ENCODE measurements at regions not wholly inside any gene's neighbourhood (a gene's known extent, or its start where the extent isn't known, plus 50 kb on each side); places are given as distances from the start of the nearest gene placed in this dataset.

DNA sequence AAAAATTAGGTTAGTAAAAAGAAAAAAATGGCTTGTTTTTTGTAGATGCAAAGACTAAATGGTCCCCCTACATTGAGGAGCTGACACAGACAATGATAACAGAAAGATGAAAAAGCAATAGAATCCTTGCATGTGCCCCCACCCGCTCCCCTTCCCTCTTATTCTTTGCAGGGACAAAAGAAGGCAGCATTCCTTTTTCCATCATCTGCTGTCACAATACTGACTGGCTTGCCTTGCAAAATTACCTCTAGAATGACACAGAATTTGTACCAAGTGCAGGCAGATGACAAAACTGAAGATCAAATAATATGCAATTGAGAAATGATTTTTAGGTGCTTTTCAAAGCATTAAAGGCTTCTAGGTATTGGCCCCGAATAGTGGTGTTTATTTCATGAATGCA lies 153.1 kb upstream of the AGA start:
- ATAC-seq (replicated peaks) (no peak), DNase-seq (no peak)
- H3K4me3 Mint-ChIP-seq = no peak overlapping the region
- H3K4me1 Mint-ChIP-seq (ENCODE audit: low read depth in 2 of 2) = no peaks in the 10 kb centered on the region
- peaks cover 6 to 9% of the 10 kb centered on the region in 2 donors for H3K27me3 Mint-ChIP-seq
- H3K36me3 Mint-ChIP-seq (ENCODE audit: insufficient read depth) = no peaks in the 10 kb centered on the region
- H3K9me3 Mint-ChIP-seq = peaks cover 0 to 2% of the 10 kb centered on the region in 2 donors
- no peak overlapping the region for H3K27ac Mint-ChIP-seq

DNA sequence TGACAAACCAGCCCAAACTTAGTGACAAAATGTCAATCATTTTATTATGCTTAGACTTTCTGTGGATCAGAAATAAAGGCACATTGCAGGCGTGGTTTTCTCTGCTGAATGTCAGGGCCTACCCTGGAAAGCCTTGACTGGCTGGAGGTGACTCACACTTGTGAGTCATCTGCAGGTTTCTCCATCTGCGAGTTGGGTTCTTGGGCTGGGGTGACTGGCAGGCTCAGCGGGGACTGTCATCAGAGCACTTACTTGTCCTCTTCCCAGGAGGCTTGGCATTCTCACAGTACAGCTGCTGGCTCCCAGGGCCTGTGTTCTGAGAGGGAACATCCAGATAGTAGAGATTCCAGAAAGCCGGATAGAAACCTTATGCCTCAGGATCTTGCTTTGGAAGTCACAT lies 153.8 kb upstream of the AGA start:
- no peak overlapping the region for H3K4me3 Mint-ChIP-seq
- H3K27ac Mint-ChIP-seq = no peak overlapping the region
- H3K4me1 Mint-ChIP-seq (ENCODE audit: low read depth in 2 of 2) = no peaks in the 10 kb centered on the region
- H3K36me3 Mint-ChIP-seq (ENCODE audit: insufficient read depth) = no peaks in the 10 kb centered on the region
- peaks cover 0 to 2% of the 10 kb centered on the region in 2 donors for H3K9me3 Mint-ChIP-seq
- peaks cover 6 to 8% of the 10 kb centered on the region in 2 donors for H3K27me3 Mint-ChIP-seq
- ATAC-seq (replicated peaks) = no peak
- no peak for DNase-seq

DNA sequence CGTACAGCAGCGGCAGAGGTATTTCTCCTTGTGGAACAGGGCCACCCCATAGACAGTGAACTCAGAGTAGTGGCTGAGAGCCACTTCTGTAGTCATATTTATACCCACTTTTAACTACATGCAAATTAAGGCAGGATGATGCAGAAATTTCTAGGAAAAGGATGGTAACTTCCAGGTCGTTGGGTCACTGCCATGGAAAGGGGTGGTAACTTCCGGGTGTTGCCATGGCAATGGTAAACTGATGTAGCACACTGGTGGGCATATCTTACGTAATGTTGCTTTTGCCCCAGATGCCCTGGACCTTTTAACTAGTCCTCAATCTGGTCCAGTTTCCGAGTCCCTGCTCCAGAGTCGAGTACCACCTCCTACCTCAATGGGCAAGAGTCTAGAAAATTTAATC lies 154.8 kb upstream of the AGA start:
- H3K4me1 Mint-ChIP-seq (ENCODE audit: low read depth in 2 of 2) = no peaks in the 10 kb centered on the region
- H3K27ac Mint-ChIP-seq = no peak overlapping the region
- no peaks in the 10 kb centered on the region for H3K36me3 Mint-ChIP-seq (ENCODE audit: insufficient read depth)
- H3K4me3 Mint-ChIP-seq = no peak overlapping the region
- ATAC-seq (replicated peaks) (no peak), DNase-seq (no peak)
- peaks cover 0 to 2% of the 10 kb centered on the region in 2 donors for H3K9me3 Mint-ChIP-seq
- no peaks in the 10 kb centered on the region for H3K27me3 Mint-ChIP-seq

DNA sequence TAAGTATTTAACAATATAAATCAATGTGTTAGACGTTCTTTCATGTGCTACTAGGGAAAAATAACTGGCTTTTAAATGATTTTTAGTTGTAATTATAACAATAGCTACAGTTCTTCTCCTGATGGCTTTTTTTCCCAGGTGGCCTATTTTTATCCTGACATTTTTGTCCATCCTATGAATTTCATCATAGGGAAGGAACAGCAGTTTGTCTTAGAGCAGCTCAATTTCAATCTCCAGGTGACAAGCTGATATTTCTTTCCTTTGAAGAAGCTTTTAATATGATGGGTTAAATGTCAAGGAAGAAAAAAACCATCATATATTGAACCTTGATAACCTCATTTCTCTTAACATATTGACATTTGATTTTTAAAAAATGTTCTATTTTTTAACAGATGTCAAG lies 163.0 kb upstream of the AGA start:
- Mint-ChIP-seq H3K27me3 (no peaks in the 10 kb centered on the region), H3K4me3 (no peak overlapping the region), H3K4me1 (ENCODE audit: low read depth in 2 of 2) (no peaks in the 10 kb centered on the region), H3K36me3 (ENCODE audit: insufficient read depth) (no peaks in the 10 kb centered on the region), H3K9me3 (no peaks in the 10 kb centered on the region), H3K27ac (no peak overlapping the region)
- ATAC-seq (replicated peaks) (no peak), DNase-seq (no peak)

DNA sequence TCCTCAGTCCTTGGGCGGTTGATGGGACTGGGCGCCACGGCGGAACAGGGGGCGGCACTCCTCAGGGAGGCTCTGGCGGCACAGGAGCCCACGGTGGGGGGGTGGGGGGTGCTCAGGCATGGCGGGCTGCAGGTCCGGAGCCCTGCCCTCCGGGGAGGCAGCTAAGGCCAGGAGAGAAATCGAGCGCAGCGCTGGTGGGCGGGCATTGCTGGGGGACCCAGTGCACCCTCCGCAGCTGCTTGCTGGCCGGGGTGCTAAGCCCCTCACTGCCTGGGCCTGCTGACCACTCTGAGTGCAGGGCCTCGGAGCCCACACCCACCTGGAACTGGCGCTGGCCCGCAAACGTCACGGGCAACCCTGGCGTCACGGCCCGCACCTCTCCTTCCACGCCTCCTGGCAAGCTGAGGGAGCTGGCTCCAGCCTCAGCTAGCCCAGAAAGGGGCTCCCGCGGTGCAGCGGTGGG lies 164.9 kb upstream of the AGA start:
- Mint-ChIP-seq H3K27ac (no peak overlapping the region), H3K4me1 (ENCODE audit: low read depth in 2 of 2) (no peaks in the 10 kb centered on the region), H3K9me3 (no peaks in the 10 kb centered on the region), H3K36me3 (ENCODE audit: insufficient read depth) (no peaks in the 10 kb centered on the region), H3K27me3 (no peaks in the 10 kb centered on the region), H3K4me3 (no peak overlapping the region)
- ATAC-seq (replicated peaks) (no peak), DNase-seq (no peak)

DNA sequence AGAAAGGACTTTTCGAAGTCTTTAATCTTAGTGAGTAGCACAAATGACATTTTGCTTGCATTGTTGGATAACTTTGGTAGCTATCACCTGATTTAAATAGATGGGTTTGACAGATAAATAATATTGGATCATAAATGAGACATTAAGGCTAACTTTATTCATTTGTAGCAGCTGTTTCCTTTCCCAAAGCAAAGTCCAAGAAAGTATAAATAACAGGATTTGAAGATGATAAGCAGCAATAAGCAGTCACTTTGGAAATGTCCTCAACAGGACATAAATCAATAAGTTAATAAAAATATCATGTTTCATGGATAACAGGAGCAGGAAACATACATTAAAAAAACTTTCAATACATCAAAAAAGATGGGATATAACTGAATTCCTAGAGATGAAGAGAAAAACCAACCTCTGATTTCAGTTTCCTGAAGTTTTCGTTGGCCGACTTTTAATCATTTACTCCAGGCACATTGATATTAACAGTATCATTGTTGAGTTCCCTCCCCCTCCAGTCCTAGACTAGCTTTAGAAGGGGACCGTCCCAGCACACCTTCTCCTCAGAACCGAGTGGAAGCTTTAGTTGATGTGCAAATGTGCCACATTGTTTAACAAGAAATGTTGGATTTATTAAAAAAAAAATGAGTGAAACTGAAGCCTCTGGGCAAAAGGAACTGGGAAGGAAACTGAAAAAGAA lies 169.9 kb upstream of the AGA start:
- Mint-ChIP-seq H3K4me1 (ENCODE audit: low read depth in 2 of 2) (no peaks in the 10 kb centered on the region), H3K36me3 (ENCODE audit: insufficient read depth) (no peaks in the 10 kb centered on the region), H3K9me3 (no peaks in the 10 kb centered on the region), H3K27me3 (peaks cover 0 to 8% of the 10 kb centered on the region in 2 donors), H3K4me3 (no peak overlapping the region), H3K27ac (no peak overlapping the region)
- ATAC-seq (replicated peaks) (no peak), DNase-seq (no peak)

DNA sequence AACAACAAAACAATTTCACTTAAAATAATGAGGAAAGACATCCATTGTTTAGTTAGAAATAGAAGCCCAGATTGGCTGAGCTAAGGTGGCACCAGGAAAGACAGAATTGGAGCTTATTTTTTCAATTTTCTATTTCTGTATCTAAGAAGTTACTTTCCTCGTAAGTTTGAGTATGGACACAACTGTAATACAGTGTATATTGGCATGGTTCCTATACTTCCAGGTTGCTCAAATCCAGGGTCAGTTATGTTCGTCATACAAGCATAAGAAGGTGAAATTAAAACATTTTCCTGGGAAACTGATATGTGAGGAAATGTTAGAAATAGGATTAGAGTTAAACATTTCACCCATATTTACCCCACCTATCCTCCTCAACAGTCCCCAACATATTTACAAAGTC lies 170.4 kb upstream of the AGA start:
- DNase-seq (no peak), ATAC-seq (replicated peaks) (no peak)
- no peaks in the 10 kb centered on the region for H3K4me1 Mint-ChIP-seq (ENCODE audit: low read depth in 2 of 2)
- no peaks in the 10 kb centered on the region for H3K36me3 Mint-ChIP-seq (ENCODE audit: insufficient read depth)
- no peak overlapping the region for H3K27ac Mint-ChIP-seq
- H3K9me3 Mint-ChIP-seq = no peaks in the 10 kb centered on the region
- H3K27me3 Mint-ChIP-seq = peaks cover 0 to 8% of the 10 kb centered on the region in 2 donors
- H3K4me3 Mint-ChIP-seq = no peak overlapping the region

DNA sequence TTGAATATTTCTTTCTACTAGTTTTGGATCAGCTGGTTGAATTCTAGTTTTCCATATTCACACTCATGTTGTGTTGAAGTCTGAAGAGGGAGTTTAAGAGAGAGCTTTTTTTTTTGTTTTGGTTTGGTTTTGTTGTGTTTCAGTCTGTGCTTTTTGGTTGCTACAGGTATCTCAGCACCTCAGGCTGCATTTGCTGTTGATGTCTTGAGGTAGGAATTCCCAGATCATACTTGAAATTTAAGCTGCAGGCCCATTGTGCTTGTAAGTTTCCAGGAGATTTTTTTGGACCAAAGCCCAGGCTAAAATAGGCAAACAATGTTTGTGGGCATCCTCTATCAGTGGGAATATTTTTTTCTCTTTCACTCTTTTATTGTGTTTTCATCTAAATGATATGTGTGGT lies 190.2 kb upstream of the AGA start:
- Mint-ChIP-seq H3K4me3 (no peak overlapping the region), H3K4me1 (ENCODE audit: low read depth in 2 of 2) (no peaks in the 10 kb centered on the region), H3K27ac (no peak overlapping the region), H3K36me3 (ENCODE audit: insufficient read depth) (no peaks in the 10 kb centered on the region), H3K9me3 (peaks cover 0 to 1% of the 10 kb centered on the region in 2 donors), H3K27me3 (no peaks in the 10 kb centered on the region)
- DNase-seq (no peak), ATAC-seq (replicated peaks) (no peak)

DNA sequence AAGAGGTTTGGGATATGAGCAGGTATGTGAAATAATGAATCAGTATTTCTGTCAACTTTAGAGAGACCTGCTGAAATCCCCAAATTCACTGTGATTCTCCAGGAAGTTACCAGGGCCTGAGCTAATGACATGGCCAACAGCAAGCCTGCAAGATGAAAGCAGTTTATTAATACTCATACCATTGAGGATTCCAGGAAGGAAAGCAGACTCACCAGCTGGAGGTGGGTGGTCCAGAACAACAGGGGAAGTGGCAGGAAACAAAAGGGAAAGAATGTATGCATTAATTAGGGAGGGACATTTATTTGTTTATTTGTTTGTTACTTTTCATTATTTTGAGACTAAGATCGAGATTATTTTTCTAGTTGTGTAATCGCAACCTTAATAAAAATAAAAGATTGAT lies 196.6 kb upstream of the AGA start:
- no peaks in the 10 kb centered on the region for H3K9me3 Mint-ChIP-seq
- no peaks in the 10 kb centered on the region for H3K4me1 Mint-ChIP-seq (ENCODE audit: low read depth in 2 of 2)
- DNase-seq (no peak), ATAC-seq (replicated peaks) (no peak)
- no peak overlapping the region for H3K4me3 Mint-ChIP-seq
- no peaks in the 10 kb centered on the region for H3K36me3 Mint-ChIP-seq (ENCODE audit: insufficient read depth)
- no peaks in the 10 kb centered on the region for H3K27me3 Mint-ChIP-seq
- H3K27ac Mint-ChIP-seq = no peak overlapping the region

DNA sequence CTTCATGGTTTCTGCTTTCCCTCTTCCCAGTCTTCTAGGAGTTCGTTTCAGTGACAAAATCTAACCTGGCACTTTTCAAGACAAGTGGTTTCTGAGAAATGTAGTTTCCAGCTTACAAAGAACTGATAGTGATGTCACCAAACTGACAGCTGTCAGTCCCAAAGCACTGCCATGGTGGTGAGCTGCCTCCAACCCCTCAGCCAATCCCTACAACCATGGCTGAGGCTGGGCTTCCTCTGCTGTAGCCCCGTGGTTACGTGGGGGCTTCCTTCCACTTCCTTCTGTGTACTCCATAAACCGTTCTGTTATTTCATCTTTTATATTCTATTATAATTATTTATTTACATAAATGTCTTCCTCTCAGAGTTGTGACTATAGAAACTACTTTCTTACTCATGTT lies 198.6 kb upstream of the AGA start:
- no peak for DNase-seq
- Mint-ChIP-seq H3K9me3 (no peaks in the 10 kb centered on the region), H3K4me1 (ENCODE audit: low read depth in 2 of 2) (no peaks in the 10 kb centered on the region), H3K36me3 (ENCODE audit: insufficient read depth) (no peaks in the 10 kb centered on the region), H3K4me3 (no peak overlapping the region), H3K27me3 (no peaks in the 10 kb centered on the region), H3K27ac (no peak overlapping the region)
- ATAC-seq (replicated peaks) = no peak

DNA sequence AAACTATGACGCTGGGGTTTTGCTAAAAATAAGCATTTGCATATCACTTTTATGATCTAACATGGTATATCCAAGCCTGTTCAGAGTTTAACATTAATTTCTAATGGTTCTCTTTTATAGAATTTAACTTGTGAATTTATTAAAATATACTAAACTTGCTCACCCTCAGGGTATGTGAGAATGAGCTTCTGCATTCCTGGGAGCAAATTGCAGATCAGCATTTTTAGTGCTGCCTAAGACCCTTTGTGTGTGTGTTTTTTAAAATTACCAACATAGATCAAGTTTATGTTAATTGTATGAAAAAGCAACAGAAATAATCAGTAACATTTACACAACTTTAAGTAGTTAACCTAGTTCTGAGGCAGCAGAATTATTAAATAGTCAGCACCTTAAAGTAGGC lies 218.0 kb upstream of the AGA start:
- no peaks in the 10 kb centered on the region for H3K4me1 Mint-ChIP-seq (ENCODE audit: low read depth in 2 of 2)
- no peak overlapping the region for H3K4me3 Mint-ChIP-seq
- no peak overlapping the region for H3K27ac Mint-ChIP-seq
- H3K9me3 Mint-ChIP-seq = peaks cover 6 to 7% of the 10 kb centered on the region in 2 donors
- DNase-seq = no peak
- no peak for ATAC-seq (replicated peaks)
- peaks cover 0 to 13% of the 10 kb centered on the region in 2 donors for H3K27me3 Mint-ChIP-seq
- no peaks in the 10 kb centered on the region for H3K36me3 Mint-ChIP-seq (ENCODE audit: insufficient read depth)

DNA sequence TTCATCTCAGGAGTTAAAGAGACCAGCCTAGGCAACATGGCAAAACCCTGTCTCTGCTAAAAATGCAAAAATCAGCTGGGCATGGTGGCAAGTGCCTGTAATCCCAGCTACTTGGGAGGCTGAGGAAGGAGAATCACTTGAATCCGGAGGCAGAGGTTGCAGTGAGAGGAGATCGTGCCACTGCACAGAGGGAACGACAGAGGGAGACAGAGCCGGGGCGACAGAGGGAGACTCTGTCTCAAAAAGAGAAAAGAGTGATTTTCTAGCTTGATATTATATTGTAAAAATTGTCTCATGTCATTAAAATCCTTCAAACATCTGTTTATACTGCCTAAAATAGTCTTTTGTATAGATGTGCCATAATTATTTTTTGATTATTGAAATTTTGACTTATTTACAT lies 225.4 kb upstream of the AGA start:
- Mint-ChIP-seq H3K9me3 (no peaks in the 10 kb centered on the region), H3K27me3 (peaks cover 0 to under 1% of the 10 kb centered on the region in 2 donors), H3K4me3 (no peak overlapping the region), H3K36me3 (ENCODE audit: insufficient read depth) (no peaks in the 10 kb centered on the region), H3K27ac (no peak overlapping the region), H3K4me1 (ENCODE audit: low read depth in 2 of 2) (no peaks in the 10 kb centered on the region)
- DNase-seq (no peak), ATAC-seq (replicated peaks) (no peak)

DNA sequence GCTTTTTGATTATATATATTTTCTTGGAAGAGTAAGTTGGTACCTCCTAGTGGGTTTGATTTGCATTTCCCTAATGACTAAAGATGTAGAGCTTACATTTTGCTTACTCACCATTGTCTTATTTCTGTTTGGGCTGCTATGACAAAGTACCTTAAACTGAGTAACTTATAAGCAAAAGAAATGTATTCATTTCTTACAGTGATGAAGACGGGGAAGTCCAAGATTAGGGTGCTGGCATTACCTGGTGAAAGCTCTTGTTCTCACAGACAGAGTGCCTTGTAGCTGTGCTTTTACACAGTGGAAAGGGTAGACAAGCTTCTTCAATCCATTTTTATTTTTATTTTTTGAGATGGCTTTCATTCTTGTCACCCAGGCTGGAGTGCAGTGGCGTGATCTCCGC lies 229.2 kb upstream of the AGA start:
- no peak for ATAC-seq (replicated peaks)
- DNase-seq = no peak
- no peak overlapping the region for H3K4me3 Mint-ChIP-seq
- H3K36me3 Mint-ChIP-seq (ENCODE audit: insufficient read depth) = no peaks in the 10 kb centered on the region
- no peaks in the 10 kb centered on the region for H3K4me1 Mint-ChIP-seq (ENCODE audit: low read depth in 2 of 2)
- H3K27ac Mint-ChIP-seq = no peak overlapping the region
- no peaks in the 10 kb centered on the region for H3K9me3 Mint-ChIP-seq
- H3K27me3 Mint-ChIP-seq = no peaks in the 10 kb centered on the region

DNA sequence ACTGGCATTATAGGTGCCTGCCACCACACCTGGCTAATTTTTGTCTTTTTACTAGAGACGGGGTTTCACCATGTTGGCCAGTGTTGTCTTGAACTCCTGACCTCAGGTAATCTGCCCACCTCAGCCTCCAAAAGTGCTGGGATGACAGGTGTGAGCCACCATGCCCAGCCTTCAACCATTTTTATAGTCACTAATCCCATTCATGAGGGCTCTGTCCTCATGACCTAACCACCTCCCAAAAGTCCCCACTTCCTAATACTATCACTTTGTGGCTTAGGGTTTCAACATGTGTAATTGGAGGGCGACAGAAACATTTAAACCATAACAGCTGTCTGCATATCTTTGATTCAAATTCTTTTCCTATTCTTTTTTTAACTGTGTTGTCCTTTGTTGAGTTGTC lies 229.6 kb upstream of the AGA start:
- Mint-ChIP-seq H3K36me3 (ENCODE audit: insufficient read depth) (no peaks in the 10 kb centered on the region), H3K27me3 (no peaks in the 10 kb centered on the region), H3K9me3 (no peaks in the 10 kb centered on the region), H3K4me3 (no peak overlapping the region), H3K4me1 (ENCODE audit: low read depth in 2 of 2) (no peaks in the 10 kb centered on the region), H3K27ac (no peak overlapping the region)
- no peak for DNase-seq
- no peak for ATAC-seq (replicated peaks)

All from effector memory CD8-positive, alpha-beta T cell (primary cell).